ENCODE measurements at regions not wholly inside any gene's neighbourhood (a gene's known extent, or its start where the extent isn't known, plus 50 kb on each side); places are given as distances from the start of the nearest gene placed in this dataset.
"Not testable (repeated sequence)": the region's sequence is repeated elsewhere in the genome, so short reads cannot be mapped to it uniquely, and the experiment has no call there.

DNA sequence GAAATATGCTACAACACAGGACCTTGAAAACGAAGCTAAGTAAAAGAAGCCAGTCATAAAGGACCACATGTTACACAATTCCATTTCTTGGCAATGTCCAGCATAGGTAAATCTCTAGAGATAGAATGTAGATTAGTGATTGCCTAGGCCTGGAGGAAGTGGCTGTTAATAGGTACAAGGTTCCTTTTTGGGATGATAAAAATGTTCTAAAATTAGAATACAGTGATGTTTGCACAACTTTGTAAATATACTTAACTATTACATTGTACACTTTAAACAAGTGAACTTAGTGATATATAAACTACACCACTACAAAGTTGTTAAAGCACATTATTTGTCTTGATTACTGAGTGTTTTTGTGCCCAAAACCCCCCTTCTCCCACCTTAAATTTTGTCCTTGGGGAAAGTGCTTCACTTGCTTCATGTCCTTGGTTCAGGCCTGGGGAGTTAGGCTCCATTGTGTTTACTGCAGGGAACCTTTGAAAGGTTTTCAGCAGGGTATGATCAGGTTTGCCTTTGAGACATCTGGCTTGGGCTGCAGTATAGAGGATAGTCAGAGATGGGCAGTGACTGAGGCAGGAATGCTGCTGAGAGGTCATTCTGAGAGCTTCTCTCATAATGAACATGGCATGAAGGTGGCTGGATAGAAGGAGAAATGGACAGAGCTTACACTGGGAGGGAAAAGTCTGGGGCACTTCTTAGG is 1052.6 kb downstream of the REEP3 start:
- DNase-seq (ENCODE audit: low read depth in 2 of 2), result no peak

DNA sequence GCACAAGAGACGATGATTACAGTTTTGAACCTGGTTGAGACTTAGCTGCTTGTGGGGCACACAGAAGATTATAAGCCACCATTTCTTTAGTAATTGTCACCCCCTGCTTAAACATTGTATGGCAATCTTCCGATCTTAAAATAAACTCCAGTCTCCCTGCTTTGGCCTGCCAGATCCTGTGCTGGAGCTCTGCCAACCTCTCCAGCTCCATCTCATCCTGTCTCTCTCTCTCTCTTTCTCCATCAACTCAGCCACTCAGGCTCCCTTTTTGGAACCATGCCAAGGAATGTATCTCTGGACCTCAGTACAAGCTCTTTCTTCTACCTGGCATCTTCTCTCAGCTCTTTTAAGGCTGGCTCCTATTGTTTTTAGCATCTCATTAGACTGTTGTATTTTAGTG is 1053.2 kb downstream of the REEP3 start:
- DNase-seq (ENCODE audit: low read depth in 2 of 2), result no peak

DNA sequence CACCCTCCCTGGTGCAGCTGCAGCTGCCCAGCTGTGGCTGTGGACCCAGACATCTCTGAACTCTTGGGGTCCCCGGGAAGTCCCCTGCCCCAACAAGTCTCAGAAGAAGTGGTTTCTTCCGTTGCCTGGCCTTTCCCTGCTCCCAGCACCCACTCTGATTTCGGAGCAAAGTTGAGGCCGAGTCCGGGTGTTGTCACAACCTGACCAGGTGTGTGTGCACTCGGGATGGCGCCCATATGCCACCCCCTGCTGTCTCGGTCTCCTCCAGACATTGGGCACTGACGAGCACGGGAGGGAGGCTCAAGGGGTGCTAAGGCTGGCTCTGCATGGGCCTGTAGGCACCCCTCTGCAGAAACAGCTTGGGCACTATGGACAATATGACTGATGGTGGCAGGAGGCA is 1055.3 kb downstream of the REEP3 start:
- no peak for DNase-seq (ENCODE audit: low read depth in 2 of 2)

DNA sequence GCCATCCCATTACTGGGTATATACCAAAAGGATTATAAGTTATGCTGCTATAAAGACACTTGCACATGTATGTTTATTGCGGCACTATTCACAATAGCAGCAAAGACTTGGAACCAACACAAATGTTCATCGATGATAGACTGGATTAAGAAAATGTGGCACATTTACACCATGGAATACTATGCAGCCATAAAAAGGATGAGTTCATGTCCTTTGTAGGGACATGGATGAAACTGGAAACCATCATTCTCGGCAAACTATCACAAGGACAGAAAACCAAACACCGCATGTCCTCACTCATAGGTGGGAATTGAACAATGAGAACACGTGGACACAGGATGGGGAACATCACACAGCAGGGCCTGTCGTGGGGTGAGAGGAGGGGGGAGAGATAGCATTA is 1057.6 kb downstream of the REEP3 start:
- DNase-seq (ENCODE audit: low read depth in 2 of 2), result not testable (repeated sequence)

DNA sequence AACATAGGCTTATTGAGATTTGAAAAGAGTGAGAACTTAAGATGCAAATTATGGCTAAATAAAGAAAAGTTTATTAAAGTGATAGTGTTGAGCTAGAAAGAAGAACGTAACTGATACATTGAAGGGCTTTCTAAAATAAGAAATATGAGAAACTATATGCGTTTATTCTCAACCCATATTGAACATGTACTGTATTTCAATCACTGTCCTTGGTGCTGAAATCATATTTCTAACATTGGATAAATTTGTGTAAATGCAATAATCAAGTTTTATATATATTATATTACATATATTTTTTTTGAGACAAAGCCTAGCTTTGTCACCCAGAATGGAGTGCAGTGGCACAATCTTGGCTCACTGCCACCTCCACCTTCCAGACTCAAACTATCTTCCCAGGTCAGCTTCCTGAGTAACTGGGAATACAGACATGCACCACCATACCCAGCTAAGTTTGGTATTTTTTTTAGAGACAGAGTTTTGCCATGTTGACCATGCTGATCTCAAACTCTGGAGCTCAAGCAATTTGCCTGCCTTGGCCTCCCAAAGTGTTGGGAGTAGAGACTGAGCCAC is 1065.8 kb downstream of the REEP3 start:
- DNase-seq (ENCODE audit: low read depth in 2 of 2), result no peak

DNA sequence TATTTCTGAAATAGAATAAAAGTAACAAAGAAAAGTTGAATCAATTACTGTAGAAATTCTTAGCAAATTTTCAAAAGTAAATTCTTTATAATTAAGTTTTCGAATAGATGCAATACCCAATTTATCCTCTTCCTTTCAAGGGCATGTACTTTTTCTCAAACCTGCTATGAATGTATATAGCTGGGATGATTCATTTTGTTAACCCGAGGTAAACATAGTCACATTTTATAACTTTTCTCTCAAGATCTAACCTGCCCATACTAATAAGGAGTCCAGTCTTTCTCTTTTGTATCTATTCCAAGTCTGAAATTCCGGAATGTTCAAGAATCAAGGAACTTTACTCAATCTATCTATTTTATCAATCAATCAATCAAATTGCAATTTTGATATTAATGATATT is 1072.9 kb downstream of the REEP3 start:
- no peak for DNase-seq (ENCODE audit: low read depth in 2 of 2)

DNA sequence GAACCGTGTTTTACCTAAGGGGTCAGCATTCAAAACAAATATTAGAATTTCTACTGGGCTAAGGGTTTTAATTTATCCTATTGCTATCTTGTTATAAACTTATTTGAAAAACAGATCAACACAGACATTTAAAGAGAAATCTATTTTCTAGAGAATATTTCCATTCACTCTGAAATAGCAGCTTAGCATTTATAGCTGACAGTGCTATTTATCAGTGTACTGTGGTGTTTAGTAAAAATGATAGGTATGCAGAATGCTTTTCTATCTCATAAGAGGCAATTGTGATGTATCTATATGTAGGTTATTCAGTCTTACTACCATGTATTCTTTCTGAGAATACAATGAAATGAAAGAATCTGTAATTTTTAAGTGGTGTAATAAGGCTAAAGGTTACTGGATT is 1077.4 kb downstream of the REEP3 start:
- no peak for DNase-seq (ENCODE audit: low read depth in 2 of 2)

DNA sequence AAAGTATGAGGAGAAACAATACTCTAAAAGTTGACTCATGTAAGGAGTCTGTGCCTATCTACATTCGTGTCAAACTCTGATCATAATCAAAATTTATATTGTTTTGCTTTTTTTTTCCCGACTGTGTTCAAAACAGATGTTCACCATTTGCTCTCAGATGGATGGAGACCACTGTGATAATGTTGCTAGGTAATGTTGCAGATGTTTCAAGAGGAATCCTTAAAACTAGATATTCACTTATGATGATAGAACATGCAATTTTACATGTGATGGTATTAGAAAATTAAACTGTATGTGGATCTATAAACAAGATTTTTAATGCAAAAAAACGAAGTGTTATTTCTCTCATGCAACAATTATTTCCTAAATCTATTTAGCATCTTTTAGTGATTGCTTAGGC is 1080.1 kb downstream of the REEP3 start:
- no peak for DNase-seq (ENCODE audit: low read depth in 2 of 2)

DNA sequence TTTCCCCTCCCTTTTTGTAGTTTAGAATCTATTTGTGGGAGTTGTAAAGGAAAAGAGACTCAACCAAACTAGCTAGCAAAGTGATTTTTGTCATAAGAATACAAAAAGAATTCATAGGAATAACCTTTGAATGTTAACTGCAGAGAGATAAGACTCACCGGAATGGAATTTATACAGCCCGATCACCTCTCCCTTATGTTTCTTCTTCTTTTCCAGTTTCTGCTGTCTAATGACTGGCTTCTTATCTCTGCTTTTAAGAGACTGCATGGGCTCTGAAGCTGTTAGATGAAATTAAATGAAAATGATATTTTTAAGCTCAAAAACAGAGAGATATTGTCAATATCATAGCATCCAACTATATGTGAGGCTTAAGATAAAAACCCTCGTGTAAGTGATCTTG is 1095.9 kb downstream of the REEP3 start:
- no peak for DNase-seq (ENCODE audit: low read depth in 2 of 2)

DNA sequence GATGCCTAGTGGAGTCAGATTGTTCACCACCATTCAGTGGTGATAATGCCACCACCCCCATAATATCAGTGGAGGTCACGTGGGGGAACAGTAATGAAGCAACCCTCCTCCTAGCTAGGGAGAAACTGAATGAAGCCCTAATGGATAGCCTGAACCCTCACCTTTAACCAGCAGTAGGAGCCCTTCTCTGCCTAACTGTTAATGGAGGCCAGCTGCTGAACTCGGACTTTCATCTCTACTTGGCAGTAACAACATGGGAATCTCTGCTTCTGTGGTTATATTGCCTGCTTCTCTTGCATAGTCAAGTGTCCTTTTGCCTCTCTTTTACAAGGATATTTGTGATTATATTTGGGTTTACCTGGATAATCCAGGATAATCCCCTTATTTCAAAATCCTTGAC is 1097.9 kb downstream of the REEP3 start:
- no peak for DNase-seq (ENCODE audit: low read depth in 2 of 2)

DNA sequence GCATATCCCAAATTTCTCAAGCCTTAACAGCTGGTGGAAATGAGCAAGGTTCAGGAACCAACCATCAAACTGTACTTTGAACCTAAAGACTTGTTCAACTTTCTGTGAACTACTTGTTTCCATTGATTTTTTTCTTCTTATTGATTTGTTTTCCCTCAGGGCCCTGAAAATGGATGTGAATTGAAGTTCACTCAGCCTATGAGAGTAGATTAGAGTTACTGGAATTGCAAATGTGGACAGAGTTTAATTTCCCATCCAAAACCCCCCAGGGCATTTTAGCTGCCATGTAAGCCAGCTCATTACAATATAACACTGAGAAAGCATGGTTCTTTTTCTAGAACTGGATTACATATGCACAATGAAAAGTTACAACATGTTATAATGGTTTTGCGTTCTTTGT is 1105.7 kb downstream of the REEP3 start:
- DNase-seq (ENCODE audit: low read depth in 2 of 2), result no peak

DNA sequence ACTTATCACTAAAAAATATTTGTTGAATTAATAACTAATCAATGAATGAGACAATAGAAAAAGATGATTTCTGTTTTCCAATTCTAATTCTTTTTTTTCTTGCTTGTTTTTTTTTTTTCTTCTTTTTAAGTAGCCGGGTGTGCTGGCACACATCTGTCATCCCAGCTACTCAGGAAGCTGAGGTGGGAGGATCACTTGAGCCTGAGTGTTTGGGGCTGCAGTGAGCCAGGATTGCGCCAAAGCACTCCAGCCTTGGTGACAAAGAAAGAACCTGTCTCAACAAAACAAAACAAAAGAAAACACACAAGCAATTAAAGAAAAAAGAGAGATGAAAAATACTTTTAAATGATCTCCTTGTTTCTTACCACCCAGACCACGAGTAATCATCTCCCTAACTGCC is 1109.3 kb downstream of the REEP3 start:
- no peak for DNase-seq (ENCODE audit: low read depth in 2 of 2)

DNA sequence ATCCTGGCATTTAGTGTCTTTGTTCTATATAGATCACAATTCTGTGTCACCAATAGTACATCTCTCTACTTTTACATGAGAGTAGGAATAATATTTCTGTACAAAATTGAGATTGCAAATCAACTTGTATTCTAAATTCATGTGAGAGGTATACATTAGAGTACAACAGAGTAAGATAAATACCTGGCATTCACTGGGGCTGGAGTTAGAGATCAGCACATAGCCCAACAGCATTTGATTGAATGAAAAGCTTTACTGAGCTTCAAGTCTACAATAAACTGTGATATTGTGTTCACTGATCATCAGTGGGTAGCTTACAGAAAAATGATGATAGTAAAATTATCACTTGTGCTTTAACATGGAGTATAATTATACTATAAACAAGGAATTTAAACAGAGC is 1114.7 kb downstream of the REEP3 start:
- DNase-seq (ENCODE audit: low read depth in 2 of 2), result no peak

DNA sequence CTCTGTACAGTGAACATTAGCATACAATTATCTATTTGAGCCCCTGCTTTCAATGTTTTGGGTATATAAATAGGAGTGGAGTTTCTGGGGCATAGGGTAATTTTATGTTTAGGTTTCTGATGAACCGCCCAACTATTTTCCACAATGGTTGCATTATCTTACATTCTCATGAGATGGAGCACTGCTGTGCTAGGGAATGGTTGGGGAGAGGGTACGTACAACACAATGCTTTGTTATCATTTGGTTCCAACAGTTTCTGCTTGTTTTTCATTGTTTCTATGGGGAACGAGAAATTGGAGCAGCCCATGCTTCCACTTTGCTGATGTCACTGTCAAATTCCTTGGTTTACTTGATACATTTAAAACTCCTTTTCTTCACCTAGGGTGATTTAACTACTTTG is 1115.3 kb downstream of the REEP3 start:
- DNase-seq (ENCODE audit: low read depth in 2 of 2), result no peak

DNA sequence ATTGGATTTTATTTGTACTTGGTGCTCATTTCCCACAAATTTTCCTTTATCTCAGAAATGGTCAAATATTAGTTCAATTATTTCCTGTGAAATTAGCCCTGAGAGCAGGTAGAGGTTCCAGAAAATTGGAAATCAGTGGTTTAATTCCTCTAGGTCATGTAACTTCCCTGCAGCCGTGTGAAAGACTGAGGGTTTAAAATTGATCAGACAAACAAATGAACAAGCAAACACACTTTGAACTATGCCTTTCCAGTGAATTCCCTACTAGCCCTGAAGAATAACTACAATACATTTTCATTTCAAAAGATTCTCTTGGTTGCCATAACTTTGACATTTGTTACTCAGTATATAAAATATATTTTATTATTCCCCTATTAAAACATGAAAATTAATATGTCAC is 1116.7 kb downstream of the REEP3 start:
- no peak for DNase-seq (ENCODE audit: low read depth in 2 of 2)

DNA sequence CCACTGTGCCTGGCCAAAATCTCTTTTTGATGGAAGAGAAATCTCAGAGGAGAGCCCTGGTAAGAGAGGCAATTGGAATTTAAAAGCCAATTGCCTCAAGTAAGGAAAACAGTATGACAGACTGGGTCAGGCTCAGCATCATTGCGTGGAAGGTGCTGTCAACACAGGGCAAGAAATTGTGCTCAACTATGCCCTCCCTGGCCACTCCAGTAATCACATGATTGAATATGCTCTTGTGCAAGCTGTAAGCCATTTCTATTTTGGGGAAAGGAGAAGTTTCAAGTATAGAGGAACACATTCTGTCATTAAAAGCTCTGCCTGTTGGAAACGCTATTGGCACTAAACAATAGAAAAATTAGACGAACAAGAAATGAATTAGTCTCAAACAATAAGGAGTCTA is 1127.7 kb downstream of the REEP3 start:
- DNase-seq (ENCODE audit: low read depth in 2 of 2), result no peak

DNA sequence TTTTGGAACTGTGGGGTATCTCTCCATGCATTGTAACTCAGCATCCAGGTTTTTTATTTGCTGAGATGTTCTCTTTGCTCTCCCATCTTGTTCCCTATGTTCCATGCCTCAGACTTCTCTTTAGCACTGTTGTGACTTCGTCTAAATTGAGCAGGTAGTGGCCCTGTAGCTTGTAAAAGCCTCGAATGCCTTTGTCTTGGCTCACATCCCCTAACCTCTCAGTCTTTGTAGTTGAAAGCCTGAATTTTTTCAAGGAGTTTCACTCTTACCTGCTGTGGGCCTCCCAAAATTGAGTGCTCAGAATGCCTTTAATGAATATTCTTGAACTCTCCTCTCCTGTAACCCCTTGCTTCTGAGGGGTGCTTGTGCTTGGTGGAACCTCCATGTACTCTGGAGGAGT is 1137.3 kb downstream of the REEP3 start:
- DNase-seq (ENCODE audit: low read depth in 2 of 2), result no peak

DNA sequence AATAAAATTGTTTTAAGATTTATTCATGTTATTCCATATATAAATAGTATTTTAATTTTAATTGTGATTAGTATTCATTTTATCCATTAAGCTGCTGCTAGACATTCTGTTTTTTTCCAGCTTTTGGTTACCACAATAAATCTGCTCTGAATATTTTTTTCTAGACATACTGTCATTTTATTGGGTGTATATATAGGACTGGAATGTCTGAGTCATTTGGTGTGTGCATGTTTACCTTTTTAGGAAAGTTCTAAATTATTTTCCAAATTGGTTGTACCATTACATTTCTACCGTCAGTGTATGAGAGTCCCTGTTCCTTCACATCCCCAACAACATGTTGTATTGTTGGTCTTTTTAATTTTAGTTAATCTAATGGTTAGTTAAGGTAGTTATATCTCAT is 1138.1 kb downstream of the REEP3 start:
- no peak for DNase-seq (ENCODE audit: low read depth in 2 of 2)

DNA sequence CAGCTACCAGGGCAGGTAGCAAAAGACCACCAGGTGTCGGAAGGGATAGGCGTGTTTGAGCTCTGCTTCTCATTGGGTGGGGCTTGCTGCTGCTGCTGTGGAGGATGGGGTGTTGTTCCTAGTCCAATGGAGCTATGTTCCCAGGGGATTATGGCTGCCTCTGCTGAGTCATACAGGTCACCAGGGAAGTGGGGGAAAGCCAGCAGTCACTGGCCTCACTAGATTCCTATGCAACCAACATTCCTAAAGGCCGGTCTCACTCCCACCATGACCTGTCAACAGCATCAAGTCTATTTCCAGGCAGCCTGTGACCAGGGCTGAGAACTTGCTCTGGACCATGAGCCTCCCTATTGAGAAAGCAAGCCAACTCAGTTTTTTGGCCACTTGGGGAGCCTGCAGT is 1160.8 kb downstream of the REEP3 start:
- DNase-seq (ENCODE audit: low read depth in 2 of 2), result no peak

DNA sequence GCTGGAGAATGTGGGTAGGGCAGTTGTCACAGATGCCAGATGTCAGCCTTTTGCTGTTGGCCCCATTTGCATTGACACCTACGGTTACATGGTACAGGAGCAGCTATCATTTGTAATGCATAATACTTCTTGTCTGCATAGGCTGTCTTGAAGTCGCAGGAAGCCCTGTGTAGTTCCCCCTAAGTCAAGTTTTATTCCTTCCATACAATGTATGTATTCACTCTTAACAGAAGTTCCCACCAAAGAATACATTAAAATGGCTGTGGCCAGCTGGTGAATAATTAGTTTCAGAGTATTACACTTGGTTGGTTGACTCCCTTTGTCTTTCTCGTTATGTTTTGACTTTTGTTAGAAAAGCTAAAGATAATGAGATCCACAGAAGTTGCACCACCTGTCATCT is 1169.0 kb downstream of the REEP3 start:
- no peak for DNase-seq (ENCODE audit: low read depth in 2 of 2)

DNA sequence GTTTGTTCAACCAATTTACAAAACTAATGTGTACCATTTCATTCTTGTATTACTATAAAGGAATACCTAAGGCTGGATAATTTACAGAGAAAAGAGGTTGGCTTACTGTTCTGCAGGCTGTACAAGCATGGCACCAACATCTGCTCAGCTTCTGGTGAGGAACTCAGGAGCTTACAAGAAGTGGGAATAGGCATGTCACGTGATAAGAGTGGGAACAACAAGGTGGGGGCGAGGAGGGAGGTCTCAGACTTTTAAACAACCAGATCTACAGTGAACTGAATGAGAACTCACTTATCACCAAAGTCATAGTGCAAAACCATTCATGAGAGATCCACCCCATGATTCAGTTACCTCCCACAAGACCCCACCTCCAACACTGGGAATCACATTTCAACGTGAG is 1178.0 kb downstream of the REEP3 start:
- DNase-seq (ENCODE audit: low read depth in 2 of 2), result no peak

DNA sequence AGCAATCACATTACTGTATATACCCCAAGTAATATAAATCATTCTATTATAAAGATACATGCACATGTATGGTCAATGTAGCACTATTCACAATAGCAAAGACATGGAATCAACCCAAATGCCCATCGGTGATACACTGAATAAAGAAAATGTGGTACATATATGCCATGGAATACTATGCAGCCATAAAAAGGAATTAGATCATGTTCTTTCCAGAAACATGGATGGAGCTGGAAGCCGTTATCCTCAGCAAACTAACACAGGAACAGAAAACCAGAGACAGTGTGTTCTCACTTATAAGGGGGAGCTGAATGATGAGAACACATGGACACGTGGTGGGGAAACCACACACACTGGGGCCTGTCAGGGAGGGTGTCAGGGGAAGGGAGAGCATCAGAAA is 1180.9 kb downstream of the REEP3 start:
- not testable (repeated sequence) for DNase-seq (ENCODE audit: low read depth in 2 of 2)

DNA sequence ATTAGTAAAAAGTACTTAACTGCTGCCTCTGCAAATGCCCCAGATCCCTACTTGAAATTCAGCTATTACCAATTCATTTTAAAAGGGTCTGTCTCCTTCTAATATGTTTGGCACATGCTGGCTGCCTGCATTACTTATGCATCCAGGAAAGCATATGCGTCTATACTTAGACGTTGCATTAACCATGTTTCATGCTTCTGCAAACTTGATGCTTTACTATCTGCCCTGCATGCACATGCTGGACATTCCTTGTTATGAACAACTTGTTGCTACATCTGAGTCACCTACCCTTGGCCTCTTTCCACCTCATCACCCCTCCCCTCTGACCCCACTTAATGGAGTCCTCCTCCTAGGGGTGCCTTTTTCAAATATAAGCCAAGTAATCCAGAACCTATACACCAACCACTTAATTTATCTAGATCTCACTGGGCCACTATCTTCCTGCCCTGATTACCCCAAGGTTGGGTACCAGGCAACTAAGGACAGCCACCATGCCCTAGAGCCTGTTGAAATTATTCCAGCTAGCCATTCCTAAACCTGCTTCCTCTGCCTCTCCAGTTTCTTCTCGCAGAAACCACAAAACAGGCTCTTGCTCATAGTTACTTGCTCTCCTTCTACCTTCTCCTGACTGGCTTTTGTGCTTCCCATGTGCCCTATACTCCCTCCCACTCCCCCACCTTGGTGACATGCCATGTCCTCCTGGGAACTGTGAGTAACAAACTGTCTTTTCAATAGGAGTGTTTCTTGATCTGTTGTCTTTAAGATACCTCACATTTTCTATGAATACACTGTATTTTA is 1187.9 kb downstream of the REEP3 start:
- DNase-seq (ENCODE audit: low read depth in 2 of 2), result no peak

All from stimulated activated CD8-positive, alpha-beta memory T cell treated with anti-CD3 and anti-CD28 coated beads, Interleukin-7, amount 100 ng/mL, for 4 hours (primary cell).